ENCODE measurements at regions not wholly inside any gene's neighbourhood (a gene's known extent, or its start where the extent isn't known, plus 50 kb on each side); places are given as distances from the start of the nearest gene placed in this dataset.

- Histone ChIP-seq H3K27me3 (no peaks in the 10 kb centered on the region), H3K27ac (no peak overlapping the region), H3K4me3 (no peak overlapping the region), H3K4me1 (no peaks in the 10 kb centered on the region), H3K36me3 (no peaks in the 10 kb centered on the region), H3K9me3 (no peaks in the 10 kb centered on the region)
- DNase-seq (ENCODE audit: low spot score in 2 of 2): no peak
- TF ChIP-seq POLR2A (IDR thresholded peaks at IDR 0.05) (no peak), CTCF (IDR thresholded peaks at IDR 0.05) (no peak), POLR2AphosphoS5 (IDR thresholded peaks at IDR 0.05) (no peak)
- intact Hi-C loops (cut with DNase I; ENCODE audit: low total_unique reads): no loop called here
Observed at GRCh38 chr2:173446722-173447121, 92.0 kb downstream of the CDCA7 start.

- peak overlapping the region; percentile 16 to 55 (median 28) for H3K4me3 ChIP-seq
- H3K27me3 ChIP-seq: no peaks in the 10 kb centered on the region
- H3K36me3 ChIP-seq: no peaks in the 10 kb centered on the region
- TF ChIP-seq POLR2A (IDR thresholded peaks at IDR 0.05): no peak
- TF ChIP-seq POLR2AphosphoS5 (IDR thresholded peaks at IDR 0.05): no peak
- TF ChIP-seq CTCF (IDR thresholded peaks at IDR 0.05): peak in 2 of 3 donors; percentile 15 to 61
- no peaks in the 10 kb centered on the region for H3K4me1 ChIP-seq
- intact Hi-C loops (cut with DNase I; ENCODE audit: low total_unique reads): no loop called here
- peak overlapping the region in 1 of 2 donors; percentile 62 for H3K27ac ChIP-seq
- peak; percentile 55 to 66 for DNase-seq (ENCODE audit: low spot score in 2 of 2)
- H3K9me3 ChIP-seq: no peaks in the 10 kb centered on the region
Observed at GRCh38 chr2:173448938-173449471, 94.3 kb downstream of the CDCA7 start.

GRCh38 chr2:173451118-173451517, 96.4 kb downstream of the CDCA7 start:
- no peak for DNase-seq (ENCODE audit: low spot score in 2 of 2)
- Histone ChIP-seq H3K4me3 (no peak overlapping the region), H3K9me3 (no peaks in the 10 kb centered on the region), H3K4me1 (no peaks in the 10 kb centered on the region), H3K36me3 (no peaks in the 10 kb centered on the region), H3K27me3 (no peaks in the 10 kb centered on the region), H3K27ac (no peak overlapping the region)
- TF ChIP-seq CTCF (IDR thresholded peaks at IDR 0.05) (no peak), POLR2AphosphoS5 (IDR thresholded peaks at IDR 0.05) (no peak), POLR2A (IDR thresholded peaks at IDR 0.05) (no peak)
- intact Hi-C loops (cut with DNase I; ENCODE audit: low total_unique reads): no loop called here

GRCh38 chr2:173451941-173452340, 97.3 kb downstream of the CDCA7 start:
- Histone ChIP-seq H3K36me3 (no peaks in the 10 kb centered on the region), H3K4me3 (no peak overlapping the region), H3K9me3 (no peaks in the 10 kb centered on the region), H3K27me3 (no peaks in the 10 kb centered on the region), H3K4me1 (no peaks in the 10 kb centered on the region), H3K27ac (no peak overlapping the region)
- intact Hi-C loops (cut with DNase I; ENCODE audit: low total_unique reads): no loop called here
- DNase-seq (ENCODE audit: low spot score in 2 of 2): no peak
- TF ChIP-seq POLR2AphosphoS5 (IDR thresholded peaks at IDR 0.05) (no peak), CTCF (IDR thresholded peaks at IDR 0.05) (no peak), POLR2A (IDR thresholded peaks at IDR 0.05) (no peak)

GRCh38 chr2:173452416-173452815, 97.7 kb downstream of the CDCA7 start:
- Histone ChIP-seq H3K27ac (no peak overlapping the region), H3K27me3 (no peaks in the 10 kb centered on the region), H3K9me3 (no peaks in the 10 kb centered on the region), H3K36me3 (no peaks in the 10 kb centered on the region), H3K4me3 (no peak overlapping the region), H3K4me1 (no peaks in the 10 kb centered on the region)
- no peak for DNase-seq (ENCODE audit: low spot score in 2 of 2)
- intact Hi-C loops (cut with DNase I; ENCODE audit: low total_unique reads): no loop called here
- TF ChIP-seq POLR2A (IDR thresholded peaks at IDR 0.05) (no peak), CTCF (IDR thresholded peaks at IDR 0.05) (no peak), POLR2AphosphoS5 (IDR thresholded peaks at IDR 0.05) (no peak)
